ENCODE measurements at regions not wholly inside any gene's neighbourhood (a gene's known extent, or its start where the extent isn't known, plus 50 kb on each side); places are given as distances from the start of the nearest gene placed in this dataset.

GRCh38 chr4:3818371-3818770 lies 52.2 kb downstream of the ADRA2C start:
- ATAC-seq: no peak
- no peaks in the 10 kb centered on the region for H3K36me3 Mint-ChIP-seq (ENCODE audit: insufficient read depth)
- no peak overlapping the region for H3K4me3 Mint-ChIP-seq
- no peaks in the 10 kb centered on the region for H3K9me3 Mint-ChIP-seq
- no peak for DNase-seq
- H3K27me3 Mint-ChIP-seq (ENCODE audit: low read depth): peaks cover 3% of the 10 kb centered on the region
- no peaks in the 10 kb centered on the region for H3K4me1 Mint-ChIP-seq (ENCODE audit: low read depth)

DNA sequence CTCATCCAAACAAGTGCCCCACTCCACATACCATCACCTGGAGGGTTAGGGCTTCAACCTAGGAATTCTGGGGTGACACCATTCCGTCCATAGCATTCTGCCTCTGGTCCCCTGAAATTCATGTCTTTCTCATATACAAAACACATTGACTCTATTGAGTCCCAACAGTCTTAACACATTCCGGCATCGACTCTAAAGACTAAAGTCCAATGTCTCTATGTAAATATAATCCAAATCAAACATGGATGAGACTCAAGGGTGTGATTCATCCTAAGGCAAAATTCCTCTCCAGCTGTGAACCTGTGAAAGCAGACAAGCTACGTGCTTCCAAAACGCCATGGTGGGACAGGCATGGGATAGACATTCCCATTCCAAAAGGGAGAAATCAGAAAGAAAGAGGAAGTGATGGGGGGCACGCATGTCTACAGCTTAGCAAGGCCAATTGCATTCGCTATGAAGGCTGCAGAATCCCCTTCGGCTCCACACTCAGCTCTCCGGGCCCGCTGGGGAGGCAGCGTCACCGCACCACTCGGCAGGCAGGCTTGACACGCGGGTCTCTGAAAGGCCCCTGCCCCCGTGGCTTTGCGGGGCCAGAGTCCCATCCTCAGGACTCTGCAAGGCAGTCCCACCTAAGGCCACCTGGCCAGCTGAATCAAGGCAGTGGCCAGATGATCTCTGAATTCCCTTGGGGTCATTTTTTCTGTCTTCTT lies 53.2 kb downstream of the ADRA2C start:
- DNase-seq (no peak), ATAC-seq (no peak)
- no peak overlapping the region for H3K4me3 Mint-ChIP-seq
- H3K36me3 Mint-ChIP-seq (ENCODE audit: insufficient read depth): no peaks in the 10 kb centered on the region
- H3K4me1 Mint-ChIP-seq (ENCODE audit: low read depth): no peaks in the 10 kb centered on the region
- H3K9me3 Mint-ChIP-seq: no peaks in the 10 kb centered on the region
- peaks cover 3% of the 10 kb centered on the region for H3K27me3 Mint-ChIP-seq (ENCODE audit: low read depth)

- H3K27me3 Mint-ChIP-seq (ENCODE audit: low read depth): peaks cover 3% of the 10 kb centered on the region
These were observed 54.0 kb downstream of the ADRA2C start for GRCh38 chr4:3820016-3820805.

GRCh38 chr4:3820806-3821579 lies 54.8 kb downstream of the ADRA2C start:
- no peaks in the 10 kb centered on the region for H3K4me1 Mint-ChIP-seq (ENCODE audit: low read depth)
- H3K4me3 Mint-ChIP-seq: no peak overlapping the region
- no peaks in the 10 kb centered on the region for H3K9me3 Mint-ChIP-seq
- DNase-seq: no peak
- H3K36me3 Mint-ChIP-seq (ENCODE audit: insufficient read depth): no peaks in the 10 kb centered on the region
- H3K27me3 Mint-ChIP-seq (ENCODE audit: low read depth): peaks cover 3% of the 10 kb centered on the region
- ATAC-seq: no peak

More at GRCh38 chr4:3820016-3820805, 54.0 kb downstream of the ADRA2C start:
- H3K9me3 Mint-ChIP-seq: no peaks in the 10 kb centered on the region
- no peak overlapping the region for H3K4me3 Mint-ChIP-seq
- H3K4me1 Mint-ChIP-seq (ENCODE audit: low read depth): no peaks in the 10 kb centered on the region
- ATAC-seq (no peak), DNase-seq (no peak)
- no peaks in the 10 kb centered on the region for H3K36me3 Mint-ChIP-seq (ENCODE audit: insufficient read depth)

- Mint-ChIP-seq H3K27me3 (ENCODE audit: low read depth) (peaks cover 3% of the 10 kb centered on the region), H3K9me3 (no peaks in the 10 kb centered on the region), H3K4me3 (no peak overlapping the region), H3K4me1 (ENCODE audit: low read depth) (no peaks in the 10 kb centered on the region), H3K36me3 (ENCODE audit: insufficient read depth) (no peaks in the 10 kb centered on the region)
- DNase-seq (no peak), ATAC-seq (no peak)
These were observed 55.5 kb downstream of the ADRA2C start for GRCh38 chr4:3821580-3822229.

- Mint-ChIP-seq H3K4me3 (no peak overlapping the region), H3K4me1 (ENCODE audit: low read depth) (no peaks in the 10 kb centered on the region), H3K9me3 (no peaks in the 10 kb centered on the region), H3K27me3 (ENCODE audit: low read depth) (peaks cover 6% of the 10 kb centered on the region), H3K36me3 (ENCODE audit: insufficient read depth) (no peaks in the 10 kb centered on the region)
- ATAC-seq: no peak
- no peak for DNase-seq
These were observed 56.2 kb downstream of the ADRA2C start for GRCh38 chr4:3822230-3822947.

- Mint-ChIP-seq H3K4me3 (no peak overlapping the region), H3K9me3 (no peaks in the 10 kb centered on the region), H3K27me3 (ENCODE audit: low read depth) (peaks cover 6% of the 10 kb centered on the region), H3K4me1 (ENCODE audit: low read depth) (no peaks in the 10 kb centered on the region), H3K36me3 (ENCODE audit: insufficient read depth) (no peaks in the 10 kb centered on the region)
- ATAC-seq: no peak
- no peak for DNase-seq
These were observed 57.5 kb downstream of the ADRA2C start for GRCh38 chr4:3823496-3824341.

- no peak for DNase-seq
- Mint-ChIP-seq H3K36me3 (ENCODE audit: insufficient read depth) (no peaks in the 10 kb centered on the region), H3K27me3 (ENCODE audit: low read depth) (peaks cover 6% of the 10 kb centered on the region), H3K4me3 (no peak overlapping the region), H3K9me3 (no peaks in the 10 kb centered on the region), H3K4me1 (ENCODE audit: low read depth) (no peaks in the 10 kb centered on the region)
- ATAC-seq: no peak
These were observed 58.5 kb downstream of the ADRA2C start for GRCh38 chr4:3824521-3825270.

DNA sequence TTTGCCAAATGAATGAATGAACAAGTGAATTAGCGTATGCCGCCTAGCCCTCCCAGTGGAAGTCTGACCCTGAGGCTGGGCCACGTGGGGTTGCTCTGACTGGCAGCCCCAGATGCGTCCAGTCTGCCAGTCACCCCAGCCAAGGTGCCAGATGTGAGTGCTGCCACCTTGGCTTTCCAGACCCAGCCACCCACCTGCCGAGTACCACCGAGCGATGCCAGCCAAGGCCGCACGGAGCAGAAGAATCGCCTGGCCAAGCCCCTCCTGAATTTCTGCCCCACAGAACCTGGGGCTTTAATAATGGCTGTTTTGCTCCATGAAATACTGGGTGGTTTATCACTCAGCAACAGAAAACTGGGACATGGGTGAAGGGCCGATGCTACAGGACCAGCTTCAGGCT lies 59.3 kb downstream of the ADRA2C start:
- Mint-ChIP-seq H3K27me3 (ENCODE audit: low read depth) (peaks cover 6% of the 10 kb centered on the region), H3K4me3 (peak overlapping the region; percentile 35), H3K4me1 (ENCODE audit: low read depth) (no peaks in the 10 kb centered on the region), H3K9me3 (no peaks in the 10 kb centered on the region), H3K36me3 (ENCODE audit: insufficient read depth) (no peaks in the 10 kb centered on the region)
- DNase-seq (no peak), ATAC-seq (no peak)

DNA sequence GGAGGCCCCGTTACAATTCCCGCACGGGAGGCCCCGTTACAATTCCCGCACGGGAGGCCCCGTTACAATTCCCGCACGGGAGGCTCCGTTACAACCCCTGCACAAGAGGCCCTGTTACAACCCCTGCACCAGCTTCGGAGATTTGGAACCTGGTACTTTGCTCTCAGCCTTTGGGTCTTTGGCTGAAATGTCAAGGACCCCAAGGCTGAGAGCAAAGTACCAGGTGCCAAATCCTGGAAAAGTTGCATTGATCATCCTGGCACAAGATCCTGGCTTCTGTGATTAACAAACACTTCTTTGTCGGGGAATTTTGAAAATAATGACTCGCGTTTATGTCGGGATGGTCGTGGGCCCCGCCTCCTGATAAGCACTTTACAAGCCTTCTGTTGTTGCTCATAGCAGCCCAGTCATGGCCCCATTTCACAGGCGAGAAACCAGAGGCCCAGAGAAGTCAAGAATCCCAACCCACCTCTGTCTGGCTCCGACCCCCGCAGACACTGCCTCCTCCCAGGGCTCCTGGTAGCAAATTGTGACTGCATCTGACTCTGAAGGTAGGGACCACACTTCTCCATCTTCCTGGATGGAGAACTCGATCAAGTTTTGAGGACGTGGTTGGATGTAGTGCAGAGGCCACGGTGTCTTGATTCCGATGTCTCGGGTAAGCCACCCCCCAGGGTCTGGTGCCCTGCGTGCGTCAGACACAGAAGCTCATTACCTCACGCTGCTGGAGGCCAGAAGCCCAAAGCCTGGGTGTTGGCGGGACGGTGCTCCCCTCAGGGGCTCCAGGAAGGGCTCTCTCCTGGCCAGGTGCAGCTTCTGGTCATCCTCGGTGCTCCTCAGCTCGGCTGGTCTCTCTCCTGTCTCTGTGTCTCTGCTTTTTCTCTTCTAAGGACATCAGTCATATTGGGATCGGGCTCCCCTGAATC lies 60.3 kb downstream of the ADRA2C start:
- no peak overlapping the region for H3K4me3 Mint-ChIP-seq
- no peaks in the 10 kb centered on the region for H3K36me3 Mint-ChIP-seq (ENCODE audit: insufficient read depth)
- ATAC-seq (no peak), DNase-seq (no peak)
- peaks cover 3% of the 10 kb centered on the region for H3K27me3 Mint-ChIP-seq (ENCODE audit: low read depth)
- no peaks in the 10 kb centered on the region for H3K9me3 Mint-ChIP-seq
- no peaks in the 10 kb centered on the region for H3K4me1 Mint-ChIP-seq (ENCODE audit: low read depth)

GRCh38 chr4:3827616-3828492 lies 61.7 kb downstream of the ADRA2C start:
- H3K9me3 Mint-ChIP-seq: no peaks in the 10 kb centered on the region
- H3K4me3 Mint-ChIP-seq: no peak overlapping the region
- DNase-seq: no peak
- H3K4me1 Mint-ChIP-seq (ENCODE audit: low read depth): no peaks in the 10 kb centered on the region
- H3K27me3 Mint-ChIP-seq (ENCODE audit: low read depth): peaks cover 3% of the 10 kb centered on the region
- no peaks in the 10 kb centered on the region for H3K36me3 Mint-ChIP-seq (ENCODE audit: insufficient read depth)
- ATAC-seq: no peak
